ENCODE measurements at regions not wholly inside any gene's neighbourhood (a gene's known extent, or its start where the extent isn't known, plus 50 kb on each side); places are given as distances from the start of the nearest gene placed in this dataset.

- TF ChIP-seq ATF2 (IDR thresholded peaks at IDR 0.05; ENCODE audit: low read length) (no peak), SIX5 (IDR thresholded peaks at IDR 0.05; ENCODE audit: low read depth, low read length) (no peak), SAP30 (IDR thresholded peaks at IDR 0.05; ENCODE audit: insufficient read depth, insufficient replicate concordance, low read length) (no peak), SP2 (IDR thresholded peaks at IDR 0.05; ENCODE audit: low read length) (no peak), CHD1 (IDR thresholded peaks at IDR 0.05; ENCODE audit: low read depth, low read length) (no peak), KDM5A (IDR thresholded peaks at IDR 0.05; ENCODE audit: low read length) (no peak), CHD7 (IDR thresholded peaks at IDR 0.05; ENCODE audit: insufficient replicate concordance, low read length) (no peak)
Measured at GRCh38 chr18:39454866-39455265, 1889.3 kb upstream of the CELF4 start (continued).

Measured in H1 (cell line).